Body of pancreas (tissue), 4 donors: ENCODE measurements at regions not wholly inside any gene's neighbourhood (a gene's known extent, or its start where the extent isn't known, plus 50 kb on each side); places are given as distances from the start of the nearest gene placed in this dataset.

Experiments used
- CTCF ChIP-seq, 7 experiments: fragments of 450-650 bp in 4 of 7; fragments of 200-600 bp in 3 of 7; sonication (generic) in 3 of 7; IDR thresholded peaks; one replicate each; pipeline ENCODE4 v1.5.1; 2016 to 2019; ENCODE audit warnings: antibody characterized with exemption in 7 of 7
- POLR2A ChIP-seq, 3 donors: fragments of 450-650 bp; IDR thresholded peaks; one replicate each; pipeline ENCODE4 v1.6.1; 2016; ENCODE audit warnings: antibody characterized with exemption in 3 of 3, mild to moderate bottlenecking in 2 of 3

DNA sequence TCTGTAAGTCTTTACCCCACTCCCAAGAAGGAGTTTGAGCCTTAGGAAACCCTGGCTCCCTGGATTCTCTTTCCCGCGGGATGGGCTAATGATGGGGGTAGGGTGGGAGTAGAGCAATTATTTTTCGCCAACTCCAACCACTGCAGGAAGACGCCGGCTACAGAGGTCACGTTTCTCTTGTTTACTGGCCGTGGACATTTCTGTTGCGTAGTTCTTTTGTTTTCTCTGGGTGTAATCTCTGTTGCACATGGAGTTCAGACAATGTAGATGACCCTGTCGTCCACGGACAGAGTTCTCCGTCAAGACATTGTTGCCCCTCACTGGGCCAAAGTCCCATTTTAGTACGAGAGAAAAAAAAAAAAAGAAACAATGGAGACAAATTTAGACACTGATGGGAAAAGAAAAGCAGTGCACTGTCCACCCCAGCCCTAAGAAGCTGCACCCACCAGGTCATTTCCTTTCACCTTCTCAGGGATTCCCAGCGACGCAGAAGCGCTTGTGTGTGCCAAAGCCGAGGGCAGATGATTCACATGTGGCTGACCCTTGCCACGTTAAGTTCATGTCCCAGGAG, 133.9 kb upstream of the ARGLU1 start:
- TF ChIP-seq CTCF (IDR thresholded peaks at IDR 0.05) (no peak), POLR2A (IDR thresholded peaks at IDR 0.05) (no peak)
